H54 (cell line): ENCODE measurements at regions not wholly inside any gene's neighbourhood (a gene's known extent, or its start where the extent isn't known, plus 50 kb on each side); places are given as distances from the start of the nearest gene placed in this dataset.

Experiments used
- DNase-seq: peaks from one replicate; pipeline ENCODE4 v3.0.0; 2011; ENCODE audit warnings: low spot score, mixed read lengths; ENCODE audit not compliant: insufficient read length
- FAIRE-seq: peaks from 3 replicates; lab custom pipeline; 2011; peaks lifted over from hg19 to GRCh38; lab: Jason Lieb, UNC
- POLR2A ChIP-seq: IDR thresholded peaks from 2 replicates; pipeline ENCODE4 v1.6.1; 2011; ENCODE audit warnings: low read depth, mild to moderate bottlenecking, low read length

GRCh38 chr4:148779771-148780170, 337.6 kb upstream of the NR3C2 start:
- TF ChIP-seq POLR2A: no peak
- DNase-seq: no peak
- no peak for FAIRE-seq

GRCh38 chr4:148778980-148779675, 336.9 kb upstream of the NR3C2 start:
- no peak for FAIRE-seq
- DNase-seq: no peak
- no peak for TF ChIP-seq POLR2A

GRCh38 chr4:148776941-148777340, 334.7 kb upstream of the NR3C2 start:
- no peak for DNase-seq
- FAIRE-seq: no peak
- no peak for TF ChIP-seq POLR2A

- no peak for FAIRE-seq
- no peak for TF ChIP-seq POLR2A
- DNase-seq: no peak
Measured at GRCh38 chr4:148774134-148774533, 331.9 kb upstream of the NR3C2 start.

- no peak for FAIRE-seq
- TF ChIP-seq POLR2A: no peak
- no peak for DNase-seq
Measured at GRCh38 chr4:148773313-148773712, 331.1 kb upstream of the NR3C2 start.

GRCh38 chr4:148770848-148771247, 328.6 kb upstream of the NR3C2 start:
- no peak for FAIRE-seq
- TF ChIP-seq POLR2A: no peak
- DNase-seq: no peak

GRCh38 chr4:148770377-148770776, 328.2 kb upstream of the NR3C2 start:
- FAIRE-seq (no peak), DNase-seq (no peak)

GRCh38 chr4:148764720-148765119, 322.5 kb upstream of the NR3C2 start:
- no peak for TF ChIP-seq POLR2A
- FAIRE-seq (no peak), DNase-seq (no peak)

More at GRCh38 chr4:148770377-148770776, 328.2 kb upstream of the NR3C2 start:
- no peak for TF ChIP-seq POLR2A

- FAIRE-seq (no peak), DNase-seq (no peak)
- TF ChIP-seq POLR2A: no peak
Measured at GRCh38 chr4:148757171-148757570, 315.0 kb upstream of the NR3C2 start.

GRCh38 chr4:148749403-148749802, 307.2 kb upstream of the NR3C2 start:
- DNase-seq (no peak), FAIRE-seq (no peak)
- no peak for TF ChIP-seq POLR2A

- no peak for TF ChIP-seq POLR2A
- DNase-seq (no peak), FAIRE-seq (no peak)
Measured at GRCh38 chr4:148747721-148748268, 305.6 kb upstream of the NR3C2 start.

- FAIRE-seq (no peak), DNase-seq (no peak)
Measured at GRCh38 chr4:148740701-148741100, 298.5 kb upstream of the NR3C2 start.

GRCh38 chr4:148737061-148737770, 295.0 kb upstream of the NR3C2 start:
- no peak for FAIRE-seq
- no peak for TF ChIP-seq POLR2A
- no peak for DNase-seq

More at GRCh38 chr4:148740701-148741100, 298.5 kb upstream of the NR3C2 start:
- no peak for TF ChIP-seq POLR2A

GRCh38 chr4:148735432-148736155, 293.4 kb upstream of the NR3C2 start:
- no peak for TF ChIP-seq POLR2A
- DNase-seq: no peak
- FAIRE-seq: no peak
